ENCODE measurements at regions not wholly inside any gene's neighbourhood (a gene's known extent, or its start where the extent isn't known, plus 50 kb on each side); places are given as distances from the start of the nearest gene placed in this dataset.

- no peak for DNase-seq
Observed at GRCh38 chr12:3336606-3337311, 154.2 kb upstream of the PRMT8 start.

GRCh38 chr12:3337944-3338343 is 153.1 kb upstream of the PRMT8 start:
- no peak for DNase-seq

GRCh38 chr12:3339221-3339620 is 151.8 kb upstream of the PRMT8 start:
- no peak for DNase-seq

DNA sequence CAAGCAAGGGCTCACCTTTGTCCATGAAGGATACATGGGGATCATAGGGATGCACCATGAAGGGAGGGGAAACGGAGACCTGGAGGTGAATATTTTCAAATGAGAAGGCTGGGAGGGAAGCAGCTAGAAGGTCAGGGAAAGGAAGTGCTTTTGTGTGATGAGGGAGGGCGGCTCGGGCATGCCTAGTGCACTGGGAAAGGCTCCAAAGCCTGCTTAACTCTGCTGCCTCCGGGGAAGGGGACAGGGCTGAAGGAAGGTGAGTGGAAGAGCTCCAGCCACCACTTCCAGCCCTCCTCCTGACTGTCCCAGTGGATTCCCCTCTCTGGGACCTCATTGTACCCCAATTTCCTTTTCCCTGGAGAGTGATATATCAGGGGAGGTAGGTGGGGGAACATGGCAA is 149.4 kb upstream of the PRMT8 start:
- no peak for DNase-seq

- no peak for DNase-seq
Observed at GRCh38 chr12:3342051-3342450, 149.0 kb upstream of the PRMT8 start.

DNA sequence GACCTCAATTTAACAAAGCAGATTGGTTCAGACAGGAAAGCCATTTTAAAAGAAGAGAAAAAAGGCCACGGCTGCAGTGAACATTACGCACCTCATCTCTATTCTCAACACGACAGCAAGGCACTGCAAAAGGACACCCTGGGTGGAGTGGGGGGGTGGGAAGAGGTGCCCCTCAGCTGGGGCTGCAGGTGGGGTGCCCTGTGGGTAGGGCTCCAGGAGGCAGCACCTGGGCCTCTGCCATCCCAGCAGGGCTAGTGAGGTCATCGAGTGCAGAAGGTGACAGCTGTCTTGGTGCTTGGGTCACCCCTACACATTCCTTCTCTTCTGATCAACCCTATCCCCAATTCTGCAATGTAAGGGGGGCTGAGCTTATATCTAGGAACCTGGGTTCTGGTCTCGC is 142.9 kb upstream of the PRMT8 start:
- DNase-seq: peak; percentile 4

GRCh38 chr12:3350432-3350831 is 140.6 kb upstream of the PRMT8 start:
- DNase-seq: peak; percentile 33

DNA sequence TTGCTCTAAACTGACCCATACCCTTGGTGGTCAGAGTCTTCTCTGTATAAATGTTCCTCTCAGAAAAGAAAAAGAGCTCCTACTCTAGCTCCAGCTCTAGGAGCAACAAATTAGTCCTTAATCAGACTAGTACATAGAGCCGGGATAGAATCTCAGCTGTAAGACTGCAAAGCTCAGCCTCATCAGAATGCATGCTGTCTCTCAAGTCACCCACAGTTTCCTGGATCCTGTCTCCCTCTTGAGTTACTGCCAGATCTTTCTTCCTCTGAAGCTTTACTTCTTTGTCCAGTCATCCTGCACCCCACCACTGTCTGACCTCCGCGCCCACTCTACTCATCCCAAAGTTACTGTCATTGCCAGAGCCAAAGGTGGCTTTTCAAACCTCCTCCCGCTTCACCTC is 139.3 kb upstream of the PRMT8 start:
- DNase-seq: peak; percentile 53

- no peak for DNase-seq
Observed at GRCh38 chr12:3352230-3352629, 138.8 kb upstream of the PRMT8 start.

GRCh38 chr12:3353621-3354020 is 137.4 kb upstream of the PRMT8 start:
- DNase-seq: peak; percentile 19

- peak; percentile 37 for DNase-seq
Observed at GRCh38 chr12:3354586-3354985, 136.4 kb upstream of the PRMT8 start.

GRCh38 chr12:3355378-3355900 is 135.6 kb upstream of the PRMT8 start:
- peak; percentile 38 for DNase-seq

GRCh38 chr12:3357950-3358525 is 133.0 kb upstream of the PRMT8 start:
- DNase-seq: peak; percentile 22

GRCh38 chr12:3359478-3359877 is 131.5 kb upstream of the PRMT8 start:
- DNase-seq: no peak

DNA sequence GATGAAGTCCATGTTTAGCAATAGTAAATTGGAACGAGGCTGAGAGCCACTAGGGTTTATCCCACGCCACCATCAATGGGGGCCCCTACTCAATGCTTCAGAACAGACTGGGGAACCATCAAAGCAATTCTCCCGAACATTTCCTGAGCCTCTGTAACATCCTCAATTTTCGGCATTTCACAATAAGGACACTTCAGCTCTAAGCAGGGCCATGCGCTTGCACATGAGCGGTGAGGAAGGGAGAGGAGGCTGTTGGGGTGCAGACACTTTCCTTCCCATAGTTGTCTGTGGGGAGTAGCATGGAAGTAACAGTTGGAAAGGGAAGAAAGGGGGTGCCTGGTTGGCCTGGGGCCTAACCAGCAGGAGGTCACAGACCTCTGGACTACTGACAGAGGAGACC is 129.9 kb upstream of the PRMT8 start:
- DNase-seq: no peak

GRCh38 chr12:3362737-3363136 is 128.3 kb upstream of the PRMT8 start:
- no peak for DNase-seq

DNA sequence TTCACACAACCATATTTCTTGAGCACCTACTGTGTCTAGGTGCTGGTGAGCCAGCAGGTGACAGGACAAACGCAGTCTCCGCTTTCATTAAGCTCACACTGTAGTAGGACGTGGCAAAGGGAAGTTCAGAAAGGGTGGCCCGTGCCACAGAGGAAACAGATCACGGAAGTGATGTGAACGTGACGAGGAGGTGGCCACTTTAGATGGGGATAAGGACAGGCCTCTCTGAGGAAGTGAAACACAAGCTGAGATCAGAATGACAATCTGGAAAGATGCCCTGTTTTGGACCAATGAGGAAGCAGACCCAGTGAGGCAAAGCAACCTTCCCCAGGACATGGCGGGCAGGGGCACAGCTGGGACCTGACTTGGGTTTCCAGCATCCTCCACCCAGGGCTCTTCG is 127.4 kb upstream of the PRMT8 start:
- no peak for DNase-seq

GRCh38 chr12:3364226-3364625 is 126.8 kb upstream of the PRMT8 start:
- no peak for DNase-seq

DNA sequence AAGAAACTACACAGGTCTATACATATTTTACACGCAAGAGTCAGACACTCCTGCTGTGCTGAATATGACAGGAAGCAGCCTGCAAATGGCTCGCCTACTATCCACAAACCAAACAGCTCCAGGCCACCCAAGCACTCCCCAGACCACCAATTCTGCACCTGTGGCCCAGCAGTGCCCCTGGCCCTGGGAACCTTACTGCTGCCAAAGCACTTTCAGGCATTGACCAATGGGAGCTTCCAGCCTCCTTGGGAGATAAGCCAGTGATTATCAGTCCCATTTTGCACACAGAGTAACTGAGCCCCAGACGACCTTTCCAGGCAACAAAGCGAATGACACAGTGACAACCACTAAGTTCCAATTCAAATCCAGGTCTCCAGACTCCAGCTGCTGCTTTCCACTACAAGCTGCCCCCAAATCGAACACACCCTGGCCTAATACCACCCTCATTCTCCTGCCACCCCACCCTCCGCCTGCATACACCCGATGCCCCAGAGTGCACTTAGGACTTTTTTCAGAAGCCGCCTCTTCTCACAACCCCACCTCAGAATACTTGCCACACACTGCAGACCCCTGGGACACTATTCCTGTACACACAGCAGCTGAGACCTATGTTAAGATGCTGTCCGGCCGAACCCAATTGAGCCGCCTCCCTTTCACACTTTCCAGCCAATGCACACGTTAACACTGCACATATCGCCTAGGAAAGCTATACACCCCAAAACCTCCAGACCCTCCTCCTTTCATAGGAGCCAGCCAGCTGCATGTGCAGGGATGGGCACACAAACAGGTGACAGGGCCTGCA is 126.1 kb upstream of the PRMT8 start:
- no peak for DNase-seq

- no peak for DNase-seq
Observed at GRCh38 chr12:3365463-3366411, 125.3 kb upstream of the PRMT8 start.

DNA sequence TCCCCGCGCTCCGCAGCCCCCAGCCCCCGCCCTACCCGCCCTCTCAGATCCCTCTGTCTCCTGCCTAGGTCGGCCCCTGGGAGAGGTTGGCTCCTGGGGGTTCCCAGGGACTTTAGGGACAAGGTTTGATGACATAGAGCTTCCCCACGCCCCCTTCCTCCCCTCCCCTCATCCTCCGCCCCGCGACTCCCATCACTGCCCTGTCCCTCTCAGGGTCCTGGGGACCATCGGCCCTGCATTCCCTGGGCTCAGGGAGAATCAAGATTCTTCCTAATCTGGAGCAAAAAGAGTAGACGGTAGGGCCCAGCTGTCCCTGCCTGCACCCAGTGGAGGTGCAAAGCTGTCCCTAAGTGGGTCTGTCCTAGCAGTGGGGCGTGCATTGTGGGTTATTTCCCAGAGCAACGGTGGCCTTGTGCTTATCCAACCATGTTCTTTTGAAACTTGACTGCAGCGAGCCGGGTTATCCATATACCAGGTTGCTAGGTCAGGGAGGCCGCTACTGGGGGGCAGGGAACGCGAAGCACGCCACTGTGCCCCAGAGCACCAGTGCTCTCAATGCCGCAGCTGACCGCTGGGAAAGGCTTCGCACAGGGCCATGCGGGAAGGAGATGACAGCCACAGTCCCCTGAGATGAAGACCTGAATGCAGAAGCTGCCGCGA is 124.4 kb upstream of the PRMT8 start:
- DNase-seq: no peak
